Lower leg skin (tissue), 3 donors: ENCODE measurements at regions not wholly inside any gene's neighbourhood (a gene's known extent, or its start where the extent isn't known, plus 50 kb on each side); places are given as distances from the start of the nearest gene placed in this dataset.

Experiments
- CTCF ChIP-seq, 3 donors: fragments of 450-650 bp; IDR thresholded peaks; one replicate each; pipeline ENCODE4 v1.5.1; 2016; ENCODE audit warnings: antibody characterized with exemption in 3 of 3, mild to moderate bottlenecking in 3 of 3, moderate library complexity in 2 of 3
- POLR2A ChIP-seq, 2 donors: fragments of 450-650 bp; IDR thresholded peaks; one replicate each; pipeline ENCODE4 v1.6.1; 2016 to 2017; ENCODE audit warnings: antibody characterized with exemption in 2 of 2, mild to moderate bottlenecking in 1 of 2, moderate library complexity in 1 of 2

- no peak for TF ChIP-seq CTCF (IDR thresholded peaks at IDR 0.05)
- TF ChIP-seq POLR2A (IDR thresholded peaks at IDR 0.05): no peak
Measured at GRCh38 chr13:33464345-33464744, 178.8 kb upstream of the STARD13 start.
